ENCODE measurements at regions not wholly inside any gene's neighbourhood (a gene's known extent, or its start where the extent isn't known, plus 50 kb on each side); places are given as distances from the start of the nearest gene placed in this dataset.
"Not testable (repeated sequence)": the region's sequence is repeated elsewhere in the genome, so short reads cannot be mapped to it uniquely, and the experiment has no call there.

- DNase-seq = no peak
Observed at GRCh38 chr22:22168941-22169867, 75.4 kb upstream of the VPREB1 start.

GRCh38 chr22:22168190-22168940, 76.2 kb upstream of the VPREB1 start:
- DNase-seq = no peak

DNA sequence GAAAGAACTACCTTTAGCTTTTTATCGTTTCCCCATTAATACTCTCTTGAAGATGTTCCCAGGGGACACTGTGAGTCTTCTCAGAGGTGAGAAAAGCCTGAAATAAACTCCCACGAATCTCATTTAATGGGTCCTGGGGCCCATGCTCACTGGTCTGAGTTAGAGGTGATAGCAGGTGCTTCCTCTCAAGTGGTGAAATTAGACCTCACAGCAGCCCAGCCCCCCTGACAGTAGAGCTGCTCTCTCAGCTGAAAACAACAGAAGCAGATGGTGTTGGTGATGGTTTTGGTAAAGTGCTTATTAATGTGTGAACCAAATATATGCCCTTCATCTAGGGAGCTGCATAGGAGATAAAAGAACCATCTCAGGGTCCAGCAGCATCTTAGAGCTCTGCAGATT, 76.8 kb upstream of the VPREB1 start:
- DNase-seq = no peak

GRCh38 chr22:22166941-22167713, 77.5 kb upstream of the VPREB1 start:
- no peak for DNase-seq

- no peak for DNase-seq
Observed at GRCh38 chr22:22165936-22166710, 78.5 kb upstream of the VPREB1 start.

- DNase-seq = no peak
Observed at GRCh38 chr22:22164541-22165272, 79.9 kb upstream of the VPREB1 start.

DNA sequence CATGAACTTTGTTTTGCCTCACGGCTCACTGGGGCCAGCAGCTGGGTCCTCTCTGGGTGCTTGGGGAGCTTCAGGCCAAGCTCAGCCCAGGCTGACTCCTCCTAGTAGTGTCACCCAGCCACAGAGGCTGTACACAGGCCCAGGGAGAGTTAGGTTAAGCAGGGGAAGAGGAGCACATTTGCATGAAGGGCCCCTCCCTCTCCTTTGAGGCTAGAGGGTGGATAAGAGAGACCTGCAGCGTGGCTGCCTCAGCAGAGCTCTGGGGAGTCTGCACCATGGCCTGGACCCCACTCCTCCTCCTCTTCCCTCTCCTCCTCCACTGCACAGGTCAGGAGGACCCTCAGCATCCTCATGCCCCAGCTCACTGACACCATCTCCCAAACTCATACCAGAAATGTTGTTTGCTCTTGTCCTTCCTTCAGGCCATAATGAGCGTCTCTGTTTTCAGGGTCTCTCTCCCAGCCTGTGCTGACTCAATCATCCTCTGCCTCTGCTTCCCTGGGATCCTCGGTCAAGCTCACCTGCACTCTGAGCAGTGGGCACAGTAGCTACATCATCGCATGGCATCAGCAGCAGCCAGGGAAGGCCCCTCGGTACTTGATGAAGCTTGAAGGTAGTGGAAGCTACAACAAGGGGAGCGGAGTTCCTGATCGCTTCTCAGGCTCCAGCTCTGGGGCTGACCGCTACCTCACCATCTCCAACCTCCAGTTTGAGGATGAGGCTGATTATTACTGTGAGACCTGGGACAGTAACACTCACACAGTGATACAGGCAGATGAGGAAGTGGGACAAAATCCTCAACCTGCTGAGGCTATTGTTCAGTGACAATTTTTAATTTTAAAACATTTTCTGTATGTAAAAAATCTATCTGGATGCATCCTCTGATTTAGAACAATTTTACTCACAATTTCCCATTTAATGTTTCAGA, 82.4 kb upstream of the VPREB1 start:
- no peak for DNase-seq

DNA sequence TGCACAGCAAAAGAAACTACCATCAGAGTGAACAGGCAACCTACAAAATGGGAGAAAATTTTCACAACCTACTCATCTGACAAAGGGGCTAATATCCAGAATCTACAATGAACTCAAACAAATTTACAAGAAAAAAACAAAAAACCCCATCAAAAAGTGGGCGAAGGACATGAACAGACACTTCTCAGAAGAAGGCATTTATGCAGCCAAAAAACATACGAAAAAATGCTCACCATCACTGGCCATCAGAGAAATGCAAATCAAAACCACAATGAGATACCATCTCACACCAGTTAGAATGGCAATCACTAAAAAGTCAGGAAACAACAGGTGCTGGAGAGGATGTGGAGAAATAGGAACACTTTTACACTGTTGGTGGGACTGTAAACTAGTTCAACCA, 83.8 kb upstream of the VPREB1 start:
- not testable (repeated sequence) for DNase-seq

DNA sequence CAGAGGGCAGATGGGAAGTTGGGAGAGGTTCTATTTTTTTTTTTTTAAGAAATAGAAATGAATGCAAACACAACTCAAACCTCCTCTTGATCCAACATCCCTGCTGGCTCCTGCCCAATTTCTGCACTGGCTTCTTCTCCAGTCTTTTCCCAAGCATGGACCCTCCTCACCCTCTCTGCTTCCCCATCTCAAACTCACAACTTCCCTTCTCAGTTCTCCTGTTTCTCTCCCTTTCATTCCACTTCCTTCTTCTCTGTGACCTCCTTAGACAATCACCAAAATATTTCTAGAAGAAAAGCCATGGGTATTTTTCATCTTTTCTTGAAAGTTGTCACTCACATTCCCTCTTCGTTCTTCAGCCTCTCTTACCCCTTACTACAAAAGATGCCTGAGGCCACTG, 85.2 kb upstream of the VPREB1 start:
- DNase-seq = no peak

DNA sequence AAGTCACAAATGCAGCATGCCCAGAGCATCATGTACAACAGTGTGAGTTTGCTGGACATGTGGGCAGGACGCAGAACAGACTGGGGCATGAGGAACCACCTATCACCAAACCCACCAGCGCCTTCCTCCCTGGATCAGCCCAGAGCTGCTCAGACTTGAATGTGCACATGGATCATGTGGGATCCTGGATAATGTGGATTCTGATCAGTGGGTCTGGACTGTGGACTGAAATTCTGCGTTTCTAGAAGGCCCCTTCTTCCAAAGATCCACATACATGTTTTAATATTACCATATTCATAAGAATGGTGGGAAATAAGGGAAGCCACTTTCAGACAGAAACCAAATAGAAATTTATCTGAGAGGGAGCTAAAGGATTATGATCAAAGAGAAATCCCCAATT, 85.6 kb upstream of the VPREB1 start:
- no peak for DNase-seq

DNA sequence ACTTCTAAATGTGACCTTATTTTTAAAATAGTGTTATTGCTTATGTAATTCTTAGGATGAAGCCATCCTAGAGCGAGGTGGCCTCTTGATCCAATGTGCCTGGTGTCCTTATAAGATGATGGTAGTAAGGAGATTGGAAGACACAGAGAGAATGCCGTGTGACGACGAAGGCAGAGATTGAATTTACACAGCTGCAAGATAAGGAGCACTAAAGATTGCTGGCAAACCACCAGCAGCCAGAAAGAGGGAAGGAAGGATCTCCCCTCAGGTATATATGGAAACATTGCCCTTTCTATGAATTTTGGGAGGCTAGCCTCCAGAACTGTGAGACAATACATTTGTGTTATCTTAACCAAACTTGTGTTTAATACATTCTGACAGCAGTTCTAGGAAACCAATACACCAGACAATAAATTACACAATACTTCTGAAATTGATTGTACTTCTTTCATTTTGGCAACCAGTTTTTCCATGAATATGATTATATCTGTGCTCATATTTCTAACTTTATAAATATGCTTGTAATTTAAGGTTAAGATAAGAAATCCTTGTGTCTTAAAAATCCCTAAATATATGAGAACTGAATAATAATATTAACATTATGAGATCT, 86.3 kb upstream of the VPREB1 start:
- no peak for DNase-seq

GRCh38 chr22:22157348-22157725, 87.2 kb upstream of the VPREB1 start:
- DNase-seq = no peak

DNA sequence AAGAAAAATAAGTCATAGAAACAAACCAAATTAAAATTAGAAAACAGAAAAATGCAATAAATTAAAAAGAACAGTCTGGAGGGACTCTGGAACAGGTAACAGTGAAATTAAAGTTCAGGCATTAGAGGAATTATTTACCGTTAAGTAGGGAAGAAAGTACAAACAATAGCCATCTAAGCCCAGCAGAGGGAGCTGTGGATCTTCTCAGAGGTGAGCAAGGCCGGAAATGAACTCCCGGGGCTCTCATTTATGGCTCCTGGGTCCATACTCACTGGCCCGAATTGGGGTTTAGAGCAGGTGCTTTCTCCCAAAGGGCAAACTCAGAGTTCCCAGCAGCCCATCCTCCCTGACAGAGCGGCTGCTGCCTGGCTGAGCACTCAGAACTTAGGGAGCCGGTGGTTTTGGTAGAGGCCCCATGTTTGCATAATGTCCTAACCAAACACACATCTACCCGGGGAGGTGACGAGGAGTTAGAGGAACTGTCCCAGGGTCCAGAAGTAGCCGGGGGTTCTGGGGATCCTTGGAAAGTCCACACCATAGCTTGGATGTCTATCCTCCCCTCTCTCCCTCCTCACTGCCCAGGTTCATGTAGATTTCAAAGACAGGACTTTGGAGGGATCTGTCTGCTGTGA, 87.8 kb upstream of the VPREB1 start:
- peak; percentile 47 for DNase-seq

DNA sequence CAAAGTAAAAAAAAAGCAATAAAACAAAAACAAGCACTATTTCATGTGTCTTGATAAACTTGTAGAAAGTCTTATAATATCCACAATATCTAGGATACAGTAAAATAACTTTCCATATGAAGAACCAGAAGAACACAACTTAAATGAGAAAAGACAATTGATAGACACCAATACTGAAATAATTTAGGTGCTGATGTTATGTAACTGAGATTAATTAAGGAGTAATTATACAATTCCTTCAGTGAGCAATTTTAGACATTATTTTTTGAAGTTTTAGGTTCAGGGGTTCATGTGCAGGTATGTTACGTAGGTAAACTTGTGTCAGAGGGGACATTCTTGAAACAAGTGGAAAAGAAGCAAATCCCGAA, 88.3 kb upstream of the VPREB1 start:
- DNase-seq = no peak

- no peak for DNase-seq
Observed at GRCh38 chr22:22155607-22156006, 89.0 kb upstream of the VPREB1 start.

DNA sequence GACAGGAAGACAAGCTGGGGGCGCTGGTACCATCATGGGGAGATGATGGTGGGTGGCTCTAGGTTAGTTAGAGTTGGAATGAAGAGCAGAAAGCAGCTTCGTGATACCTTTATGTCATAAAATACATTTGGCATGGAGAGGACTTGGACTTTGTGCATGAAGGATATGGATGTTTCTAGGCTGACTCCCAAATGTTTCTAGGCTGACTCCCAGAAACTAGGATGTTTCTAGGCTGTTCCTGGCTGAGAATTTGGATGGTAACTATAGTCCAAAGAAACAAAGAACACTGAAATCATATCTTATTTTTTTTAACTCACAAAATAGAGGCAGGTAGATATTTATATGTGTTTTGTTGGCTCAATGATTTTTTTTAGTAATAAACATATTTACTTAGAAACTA, 89.4 kb upstream of the VPREB1 start:
- DNase-seq = no peak

GRCh38 chr22:22154040-22154439, 90.5 kb upstream of the VPREB1 start:
- DNase-seq = no peak

GRCh38 chr22:22151308-22151707, 93.3 kb upstream of the VPREB1 start:
- no peak for DNase-seq

DNA sequence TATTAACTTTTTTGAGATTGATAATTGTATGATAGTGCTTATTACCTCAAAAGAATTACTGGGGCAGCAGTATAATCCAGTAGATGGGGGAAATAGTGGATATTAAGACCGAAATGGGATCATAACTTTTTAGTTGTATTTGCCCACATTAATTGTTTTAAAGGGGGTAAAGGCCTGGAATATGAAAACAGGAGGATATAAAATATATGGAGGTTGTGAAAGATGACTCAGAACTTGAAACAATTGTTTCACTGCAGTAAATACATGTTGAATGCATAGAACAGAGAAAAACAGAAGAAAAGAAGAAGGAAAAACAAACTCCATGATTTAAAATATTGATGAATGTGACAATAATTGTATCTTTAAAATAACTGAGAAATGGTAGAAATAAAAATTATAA, 94.1 kb upstream of the VPREB1 start:
- no peak for DNase-seq

- no peak for DNase-seq
Observed at GRCh38 chr22:22148905-22149304, 95.7 kb upstream of the VPREB1 start.

All from effector CD4-positive, alpha-beta T cell (primary cell).